Colonic mucosa (tissue), 4 donors: ENCODE measurements at regions not wholly inside any gene's neighbourhood (a gene's known extent, or its start where the extent isn't known, plus 50 kb on each side); places are given as distances from the start of the nearest gene placed in this dataset.

Experiments used
- DNase-seq: peaks from one replicate; pipeline ENCODE4 v3.0.0-alpha.2; 2020
- H3K27ac ChIP-seq: fragments of 200-600 bp; one replicate; pipeline ENCODE4 v1.8.0; 2021
- H3K27me3 ChIP-seq: fragments of 200-600 bp; one replicate; pipeline ENCODE4 v1.8.0; 2021
- H3K36me3 ChIP-seq: fragments of 200-600 bp; one replicate; pipeline ENCODE4 v1.8.0; 2021
- H3K4me1 ChIP-seq: fragments of 200-600 bp; one replicate; pipeline ENCODE4 v1.8.0; 2021; ENCODE audit warnings: mild to moderate bottlenecking
- H3K4me3 ChIP-seq: fragments of 200-600 bp; one replicate; pipeline ENCODE4 v1.8.0; 2021
- H3K9ac ChIP-seq, 2 donors: one replicate each; pipeline ENCODE4 v1.7.0; 2013; ENCODE audit warnings: control low read depth in 2 of 2, low read depth in 2 of 2, low read length in 2 of 2
- H3K9me3 ChIP-seq: fragments of 200-600 bp; one replicate; pipeline ENCODE4 v1.8.0; 2021
- CTCF ChIP-seq: fragments of 200-600 bp; IDR thresholded peaks from one replicate; pipeline ENCODE4 v1.8.0; 2022; ENCODE audit warnings: antibody characterized with exemption, mild to moderate bottlenecking
- intact Hi-C: fragments of 100-400 bp; cut with DNase I; formaldehyde crosslinking; loops from one replicate; pipeline ENCODE4 v1.14.1; 2022
- donor health status: healthy.
- donor health status: DM: no; HTN: no; CAD: no.
- donor health status: DM: no; HTN: no; CAD: no.

DNA sequence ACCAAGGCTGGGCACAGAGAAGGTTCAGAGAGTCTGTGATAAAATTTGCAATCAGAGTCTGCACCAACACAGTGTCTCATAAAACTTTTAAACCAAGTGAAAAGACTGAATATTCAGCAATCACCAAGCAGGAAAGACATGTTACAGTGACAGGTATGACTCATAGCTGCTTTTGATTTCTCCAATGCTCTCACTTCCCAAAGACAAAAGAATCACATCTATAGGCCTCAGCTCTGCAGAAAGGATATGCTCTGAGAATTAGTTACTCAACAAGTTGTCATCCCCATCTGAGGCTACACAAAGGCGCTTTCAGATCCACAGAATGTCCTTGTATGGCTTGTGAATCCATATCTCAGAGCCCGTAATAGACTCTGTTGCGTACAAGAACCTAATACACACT, 92.5 kb downstream of the KCNF1 start:
- no peak overlapping the region for H3K9ac ChIP-seq
- no peak overlapping the region for H3K27ac ChIP-seq
- no peak for DNase-seq
- TF ChIP-seq CTCF = no peak
- H3K27me3 ChIP-seq = no peaks in the 10 kb centered on the region
- H3K4me1 ChIP-seq = no peaks in the 10 kb centered on the region
- no peak overlapping the region for H3K4me3 ChIP-seq
- H3K9me3 ChIP-seq = no peaks in the 10 kb centered on the region
- no peaks in the 10 kb centered on the region for H3K36me3 ChIP-seq
- intact Hi-C loops = no loop called here

DNA sequence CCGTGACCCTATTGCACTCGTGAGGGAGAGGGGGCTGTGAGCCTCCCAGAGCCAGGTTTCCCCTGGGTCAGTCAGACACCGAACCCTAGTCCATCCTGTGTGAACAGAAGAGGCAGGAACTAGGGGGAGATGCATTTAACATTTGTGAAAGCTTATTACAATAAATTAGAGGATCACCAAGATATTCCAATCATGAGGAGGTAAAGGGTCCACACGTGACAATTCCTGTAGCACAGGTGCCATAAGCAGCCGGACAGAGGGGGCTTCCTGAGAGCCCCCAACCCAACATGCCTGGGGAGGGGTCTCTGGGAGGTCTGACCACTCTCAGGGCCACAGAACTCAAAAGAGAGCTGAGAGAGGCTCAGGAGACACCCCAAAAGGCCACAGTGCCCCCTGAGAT, 93.3 kb downstream of the KCNF1 start:
- H3K36me3 ChIP-seq = no peaks in the 10 kb centered on the region
- H3K4me3 ChIP-seq = no peak overlapping the region
- no peak overlapping the region for H3K27ac ChIP-seq
- no peak for DNase-seq
- no peak overlapping the region for H3K9ac ChIP-seq
- intact Hi-C loops = no loop called here
- no peak for TF ChIP-seq CTCF
- no peaks in the 10 kb centered on the region for H3K4me1 ChIP-seq
- no peaks in the 10 kb centered on the region for H3K9me3 ChIP-seq
- H3K27me3 ChIP-seq = no peaks in the 10 kb centered on the region

- Histone ChIP-seq H3K36me3 (no peaks in the 10 kb centered on the region), H3K9ac (no peak overlapping the region), H3K9me3 (no peaks in the 10 kb centered on the region), H3K4me1 (no peaks in the 10 kb centered on the region), H3K27me3 (no peaks in the 10 kb centered on the region), H3K27ac (no peak overlapping the region), H3K4me3 (no peak overlapping the region)
- intact Hi-C loops = no loop called here
- DNase-seq = no peak
- no peak for TF ChIP-seq CTCF
These were observed 94.5 kb downstream of the KCNF1 start for GRCh38 chr2:11006191-11006590.

- Histone ChIP-seq H3K4me3 (no peak overlapping the region), H3K36me3 (no peaks in the 10 kb centered on the region), H3K27me3 (no peaks in the 10 kb centered on the region), H3K27ac (no peak overlapping the region), H3K9me3 (no peaks in the 10 kb centered on the region), H3K4me1 (no peaks in the 10 kb centered on the region), H3K9ac (no peak overlapping the region)
- DNase-seq = no peak
- no peak for TF ChIP-seq CTCF
- intact Hi-C loops = no loop called here
These were observed 95.9 kb downstream of the KCNF1 start for GRCh38 chr2:11007331-11008264.

GRCh38 chr2:11008773-11009172, 97.0 kb downstream of the KCNF1 start:
- Histone ChIP-seq H3K36me3 (no peaks in the 10 kb centered on the region), H3K27me3 (no peaks in the 10 kb centered on the region), H3K4me3 (no peak overlapping the region), H3K9ac (no peak overlapping the region), H3K4me1 (no peaks in the 10 kb centered on the region), H3K9me3 (no peaks in the 10 kb centered on the region), H3K27ac (no peak overlapping the region)
- TF ChIP-seq CTCF = no peak
- intact Hi-C loops = no loop called here
- DNase-seq = no peak
